ENCODE measurements at regions not wholly inside any gene's neighbourhood (a gene's known extent, or its start where the extent isn't known, plus 50 kb on each side); places are given as distances from the start of the nearest gene placed in this dataset.

- DNase-seq = no peak
Measured at GRCh38 chr6:66858196-66858595, 1151.2 kb upstream of the EYS start.

GRCh38 chr6:66854014-66854413, 1147.0 kb upstream of the EYS start:
- no peak for DNase-seq

- DNase-seq = no peak
Measured at GRCh38 chr6:66851930-66852329, 1144.9 kb upstream of the EYS start.

GRCh38 chr6:66849843-66850242, 1142.8 kb upstream of the EYS start:
- no peak for DNase-seq

GRCh38 chr6:66848244-66848953, 1141.4 kb upstream of the EYS start:
- no peak for DNase-seq

GRCh38 chr6:66838764-66839163, 1131.7 kb upstream of the EYS start:
- no peak for DNase-seq

GRCh38 chr6:66825539-66825938, 1118.5 kb upstream of the EYS start:
- peak; percentile 62 for DNase-seq

GRCh38 chr6:66814156-66814555, 1107.1 kb upstream of the EYS start:
- no peak for DNase-seq

- no peak for DNase-seq
Measured at GRCh38 chr6:66808771-66809170, 1101.7 kb upstream of the EYS start.

- no peak for DNase-seq
Measured at GRCh38 chr6:66796987-66797386, 1090.0 kb upstream of the EYS start.

- DNase-seq = no peak
Measured at GRCh38 chr6:66788579-66788978, 1081.6 kb upstream of the EYS start.

- DNase-seq = no peak
Measured at GRCh38 chr6:66772800-66773199, 1065.8 kb upstream of the EYS start.

GRCh38 chr6:66771626-66772025, 1064.6 kb upstream of the EYS start:
- DNase-seq = no peak

GRCh38 chr6:66751630-66752029, 1044.6 kb upstream of the EYS start:
- no peak for DNase-seq

- no peak for DNase-seq
Measured at GRCh38 chr6:66740346-66740745, 1033.3 kb upstream of the EYS start.

GRCh38 chr6:66735106-66735890, 1028.3 kb upstream of the EYS start:
- no peak for DNase-seq

- no peak for DNase-seq
Measured at GRCh38 chr6:66731310-66731709, 1024.3 kb upstream of the EYS start.

GRCh38 chr6:66725670-66726069, 1018.6 kb upstream of the EYS start:
- DNase-seq = no peak

- DNase-seq = no peak
Measured at GRCh38 chr6:66717801-66718200, 1010.8 kb upstream of the EYS start.

- DNase-seq = no peak
Measured at GRCh38 chr6:66699385-66699784, 992.4 kb upstream of the EYS start.

GRCh38 chr6:66689608-66690007, 982.6 kb upstream of the EYS start:
- no peak for DNase-seq

- DNase-seq = no peak
Measured at GRCh38 chr6:66687611-66688140, 980.6 kb upstream of the EYS start.

- DNase-seq = no peak
Measured at GRCh38 chr6:66675906-66676305, 968.9 kb upstream of the EYS start.

GRCh38 chr6:66664112-66664511, 957.1 kb upstream of the EYS start:
- no peak for DNase-seq
